H1 (cell line): ENCODE measurements at regions not wholly inside any gene's neighbourhood (a gene's known extent, or its start where the extent isn't known, plus 50 kb on each side); places are given as distances from the start of the nearest gene placed in this dataset.

Experiments
- CTCF ChIA-PET: fragments of 300-600 bp; sonication (Branson Sonifier 250); formaldehyde crosslinking; loops from one replicate; lab custom pipeline; 2021; ENCODE audit not compliant: partially characterized antibody; lab: Charles Lee
- POLR2A ChIA-PET: fragments of 300-600 bp; sonication (Branson Sonifier 250); formaldehyde crosslinking; loops from one replicate; lab custom pipeline; 2021; ENCODE audit warnings: inconsistent platforms; ENCODE audit not compliant: partially characterized antibody; lab: Charles Lee
- DNase-seq, 2 experiments: peaks; one replicate each; pipeline versions ENCODE4 v3.0.0 to v3.0.0-alpha.2; 2010 to 2022; ENCODE audit warnings: low spot score in 2 of 2, low read depth in 1 of 2, mixed read lengths in 1 of 2
- FAIRE-seq: peaks from 2 replicates; lab custom pipeline; 2011; peaks lifted over from hg19 to GRCh38; lab: Jason Lieb, UNC
- H2AFZ ChIP-seq: 2 replicates; pipeline ENCODE4 v1.8.1; 2012; ENCODE audit warnings: low read length, inconsistent platforms
- H2AK5ac ChIP-seq: 2 replicates; pipeline ENCODE4 v1.6.1; 2013; ENCODE audit warnings: low read depth, low read length
- H2BK120ac ChIP-seq: replicated peaks from 2 replicates; pipeline ENCODE3; 2013; ENCODE audit warnings: low read depth, low read length, inconsistent platforms
- H2BK12ac ChIP-seq: 2 replicates; pipeline ENCODE4 v1.6.1; 2013; ENCODE audit warnings: low read depth, low read length
- H2BK15ac ChIP-seq: 2 replicates; pipeline ENCODE4 v1.6.1; 2013; ENCODE audit warnings: low read length
- H2BK20ac ChIP-seq: 2 replicates; pipeline ENCODE4 v1.6.1; 2013; ENCODE audit warnings: low read length
- H2BK5ac ChIP-seq: 2 replicates; pipeline ENCODE4 v1.6.1; 2013; ENCODE audit warnings: low read depth, low read length
- H3K14ac ChIP-seq: 2 replicates; pipeline ENCODE4 v1.6.1; 2013; ENCODE audit warnings: inconsistent platforms; ENCODE audit not compliant: insufficient read length
- H3K18ac ChIP-seq: 2 replicates; pipeline ENCODE4 v1.6.1; 2013; ENCODE audit warnings: low read length; ENCODE audit errors: extremely low read depth
- H3K23ac ChIP-seq: 2 replicates; pipeline ENCODE4 v1.6.1; 2013; ENCODE audit warnings: inconsistent platforms; ENCODE audit not compliant: insufficient read length
- H3K23me2 ChIP-seq: 2 replicates; pipeline ENCODE4 v1.6.1; 2013; ENCODE audit warnings: low read depth, low read length
- H3K27ac ChIP-seq: 2 replicates; pipeline ENCODE4 v1.6.1; 2011; ENCODE audit warnings: low read depth, low read length, inconsistent platforms
- H3K27me3 ChIP-seq, 4 experiments: replicated peaks in 1 of 4; 1 replicate in 1 of 4; 2 replicates in 3 of 4; pipeline versions ENCODE4 v1.6.1 to v1.8.1; 2011 to 2013; ENCODE audit warnings: low read length in 3 of 4, mild to moderate bottlenecking in 3 of 4, inconsistent platforms in 2 of 4, mixed read lengths in 2 of 4, moderate library complexity in 1 of 4; ENCODE audit not compliant: control insufficient read depth in 3 of 4, insufficient read depth in 3 of 4; ENCODE audit errors: extremely low read depth in 1 of 4
- H3K36me3 ChIP-seq, 4 experiments: 2 replicates each; pipeline versions ENCODE4 v1.6.1 to v1.8.1; 2011 to 2013; ENCODE audit warnings: mild to moderate bottlenecking in 4 of 4, low read length in 3 of 4, moderate library complexity in 2 of 4, control low read depth in 1 of 4, inconsistent platforms in 1 of 4; ENCODE audit not compliant: insufficient read depth in 4 of 4, control insufficient read depth in 2 of 4
- H3K4ac ChIP-seq: replicated peaks from 2 replicates; pipeline ENCODE3; 2013; ENCODE audit warnings: low read length, low read depth, mixed read lengths, inconsistent platforms; ENCODE audit not compliant: insufficient read length
- H3K4me1 ChIP-seq, 4 experiments: replicated peaks in 1 of 4; 1 replicate in 1 of 4; 2 replicates in 3 of 4; pipeline versions ENCODE4 v1.6.1 to v1.8.1; 2011 to 2013; ENCODE audit warnings: low read length in 3 of 4, inconsistent platforms in 2 of 4, mixed read lengths in 1 of 4; ENCODE audit not compliant: insufficient read depth in 4 of 4, control insufficient read depth in 3 of 4
- H3K4me2 ChIP-seq, 2 experiments: 2 replicates each; pipeline versions ENCODE4 v1.6.1 to v1.8.1; 2011 to 2013; ENCODE audit warnings: low read depth in 2 of 2, low read length in 2 of 2, control low read depth in 1 of 2, inconsistent platforms in 1 of 2, mild to moderate bottlenecking in 1 of 2; ENCODE audit not compliant: insufficient read depth in 1 of 2
- H3K4me3 ChIP-seq, 4 experiments: fragments of 200-600, 300-600 bp in 1 of 4; sonication (generic), shearing (Covaris generic), sonication (Bioruptor Twin) in 1 of 4; 2 replicates each; pipeline versions ENCODE4 v1.5.1 to v1.8.1; 2011 to 2016; ENCODE audit warnings: low read length in 4 of 4, low read depth in 3 of 4, control low read depth in 2 of 4, inconsistent platforms in 2 of 4, mild to moderate bottlenecking in 2 of 4, mixed read lengths in 1 of 4, moderate library complexity in 1 of 4; ENCODE audit not compliant: insufficient read depth in 2 of 4; ENCODE audit errors: extremely low read depth in 1 of 4
- H3K56ac ChIP-seq: replicated peaks from 2 replicates; pipeline ENCODE3; 2013; ENCODE audit warnings: low read depth, mild to moderate bottlenecking, mixed read lengths, low read length, inconsistent platforms; ENCODE audit not compliant: insufficient read length
- H3K79me1 ChIP-seq: 2 replicates; pipeline ENCODE4 v1.6.1; 2013; ENCODE audit warnings: low read depth, low read length, control low read depth
- H3K79me2 ChIP-seq, 2 experiments: 2 replicates each; pipeline versions ENCODE4 v1.6.1 to v1.8.1; 2012 to 2013; ENCODE audit warnings: low read length in 2 of 2, mild to moderate bottlenecking in 2 of 2, inconsistent platforms in 1 of 2; ENCODE audit not compliant: insufficient read depth in 2 of 2, control insufficient read depth in 1 of 2
- H3K9ac ChIP-seq, 4 experiments: replicated peaks in 1 of 4; 1 replicate in 1 of 4; 2 replicates in 3 of 4; pipeline versions ENCODE4 v1.6.1 to v1.8.1; 2011 to 2013; ENCODE audit warnings: low read depth in 3 of 4, low read length in 3 of 4, control low read depth in 2 of 4, mild to moderate bottlenecking in 2 of 4, moderate library complexity in 2 of 4, inconsistent platforms in 1 of 4; ENCODE audit errors: extremely low read depth in 1 of 4
- H3K9me3 ChIP-seq, 2 experiments: 2 replicates each; pipeline versions ENCODE4 v1.6.1 to v1.8.1; 2012 to 2013; ENCODE audit warnings: mild to moderate bottlenecking in 2 of 2, moderate library complexity in 2 of 2, control low read depth in 1 of 2, inconsistent platforms in 1 of 2, low read depth in 1 of 2, low read length in 1 of 2, mixed read lengths in 1 of 2; ENCODE audit not compliant: insufficient read depth in 2 of 2
- H4K20me1 ChIP-seq, 2 experiments: replicated peaks in 1 of 2; 2 replicates each; pipeline versions ENCODE3 to v1.8.1; 2011 to 2013; ENCODE audit warnings: inconsistent platforms in 2 of 2, low read length in 2 of 2, mild to moderate bottlenecking in 1 of 2; ENCODE audit not compliant: insufficient read depth in 2 of 2, control insufficient read depth in 1 of 2
- H4K5ac ChIP-seq: 2 replicates; pipeline ENCODE4 v1.6.1; 2013; ENCODE audit warnings: low read length, low read depth, mixed read lengths, inconsistent platforms; ENCODE audit not compliant: insufficient read length
- H4K8ac ChIP-seq: 2 replicates; pipeline ENCODE4 v1.8.0; 2013; ENCODE audit warnings: mild to moderate bottlenecking, moderate library complexity, low read length, inconsistent platforms; ENCODE audit not compliant: insufficient read depth; ENCODE audit errors: extremely low read depth
- H4K91ac ChIP-seq: replicated peaks from 2 replicates; pipeline ENCODE3; 2013; ENCODE audit warnings: low read length, mixed read lengths, inconsistent platforms; ENCODE audit not compliant: insufficient read length
- CBX8 ChIP-seq: fragments of 300-800, 300-1000 bp; sonication (generic); IDR thresholded peaks from 2 replicates; pipeline ENCODE4 v1.7.1; 2016; ENCODE audit warnings: low read depth, low read length, borderline replicate concordance
- WGBS, 2 experiments: shearing (Covaris generic) in 1 of 2; methylation state at CpG; one replicate each; pipeline versions ENCODE4 v1.1.6 to v1.1.7; 2013 to 2015; ENCODE audit warnings: low lambda C conversion rate in 2 of 2, mixed read lengths in 2 of 2, inconsistent platforms in 1 of 2, low coverage in 1 of 2, missing lambda C conversion rate in 1 of 2; ENCODE audit not compliant: insufficient replicate concordance in 2 of 2, insufficient coverage in 1 of 2, insufficient read length in 1 of 2; ENCODE audit errors: extremely low coverage in 1 of 2, missing lambda C conversion rate in 1 of 2; 5-methylcytosine and 5-hydroxymethylcytosine counted together

DNA sequence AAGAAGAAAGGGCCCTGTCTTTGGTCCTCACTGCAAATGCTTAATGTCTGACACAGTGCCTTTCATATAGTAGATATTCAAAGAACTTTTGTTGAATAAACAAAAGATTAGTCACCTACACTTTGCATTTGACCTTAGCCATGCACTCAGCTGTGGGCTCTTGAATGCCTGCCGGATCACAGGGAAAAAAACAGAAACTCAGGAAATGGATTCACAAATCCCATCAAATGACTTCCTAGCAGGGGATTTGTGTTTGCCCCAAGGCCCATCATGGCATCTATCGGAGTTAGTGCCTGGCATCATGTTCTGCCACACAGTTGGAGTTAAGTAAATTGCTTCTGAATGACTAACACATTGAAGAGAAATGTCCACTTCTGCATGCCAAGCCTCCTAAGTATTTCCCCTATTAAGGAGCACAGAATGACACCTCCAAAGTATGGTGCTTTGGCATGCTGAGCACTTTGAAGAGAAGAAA lies 72.3 kb upstream of the DST start:
- Histone ChIP-seq H4K8ac (no peak overlapping the region), H2BK120ac (no peak overlapping the region), H3K4ac (no peak overlapping the region), H2AFZ (no peak overlapping the region), H4K20me1 (peaks cover 0 to 2% of the 10 kb centered on the region in 2 experiments), H3K56ac (no peak overlapping the region), H3K23me2 (no peaks in the 10 kb centered on the region), H3K79me2 (peaks cover 0 to 78% of the 10 kb centered on the region in 2 experiments; a peak in 2 of 4 replicates), H2BK20ac (no peak overlapping the region), H3K9ac (no peak overlapping the region), H3K27ac (no peak overlapping the region), H3K4me2 (peak overlapping the region in 1 of 2 experiments; percentile 27; a peak in 2 of 4 replicates), H2BK12ac (no peak overlapping the region), H2BK5ac (no peak overlapping the region), H3K18ac (no peak overlapping the region), H4K5ac (no peak overlapping the region), H3K36me3 (no peaks in the 10 kb centered on the region; a peak in 1 of 8 replicates), H3K14ac (no peak overlapping the region), H2AK5ac (no peak overlapping the region; the same call in 1 of the 2 replicates), H3K27me3 (no peaks in the 10 kb centered on the region), H3K4me1 (peaks cover 3 to 21% (median 15%) of the 10 kb centered on the region in 4 experiments), H3K9me3 (peaks cover 0 to 8% of the 10 kb centered on the region in 2 experiments; a peak in 1 of 4 replicates), H4K91ac (no peak overlapping the region), H3K79me1 (no peaks in the 10 kb centered on the region), H3K4me3 (no peak overlapping the region), H2BK15ac (no peak overlapping the region), H3K23ac (no peak overlapping the region)
- POLR2A ChIA-PET, result interaction anchor here (0.6 to 2.2 kb wide), 2 partner anchors 12 to 134 kb away, joined by 3 to 9 read pairs; no protein-coding TSS in a partner anchor
- WGBS, 2 experiments, result 42% methylated on average over 2 of the region's 2 CpGs; no CpG with 5 or more reads in 1 of the 2 experiments
- DNase-seq, result peak in 1 of 2 experiments; percentile 31
- FAIRE-seq, result no peak
- CTCF ChIA-PET, result interaction anchor here (0.9 to 10.7 kb wide), 7 partner anchors 15 to 136 kb away, joined by 3 to 102 read pairs (median 3); no protein-coding TSS in a partner anchor
- no peak for TF ChIP-seq CBX8
